ENCODE measurements at regions not wholly inside any gene's neighbourhood (a gene's known extent, or its start where the extent isn't known, plus 50 kb on each side); places are given as distances from the start of the nearest gene placed in this dataset.

DNA sequence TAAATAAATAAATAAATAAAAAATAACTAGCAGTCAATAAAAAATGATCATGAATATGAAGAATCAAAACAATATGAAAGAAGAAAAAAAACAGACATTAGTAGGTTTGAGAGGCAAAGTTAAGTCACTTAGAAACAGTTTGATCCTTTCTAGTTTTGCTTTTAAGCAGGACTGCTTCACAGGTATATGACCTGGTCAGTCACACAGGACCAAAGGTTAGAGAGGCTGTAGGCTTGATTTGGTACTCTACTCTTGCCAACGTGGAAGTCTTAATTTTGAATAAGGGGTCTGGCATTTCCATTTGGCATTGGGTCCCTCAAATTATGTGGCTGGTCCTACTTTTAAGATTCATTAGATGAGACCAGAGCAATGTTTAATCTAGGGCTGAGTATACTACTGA is 441.7 kb upstream of the NECTIN3 start:
- no peak overlapping the region for H3K4me3 ChIP-seq (ENCODE audit: low read depth, low read length)
- DNase-seq (ENCODE audit: low read depth): no peak
- TF ChIP-seq CTCF (IDR thresholded peaks at IDR 0.05; ENCODE audit: low read depth, low read length, missing control alignments): no peak

GRCh38 chr3:110644203-110644602 is 427.4 kb upstream of the NECTIN3 start:
- no peak for DNase-seq (ENCODE audit: low read depth)
- H3K4me3 ChIP-seq (ENCODE audit: low read depth, low read length): no peak overlapping the region
- no peak for TF ChIP-seq CTCF (IDR thresholded peaks at IDR 0.05; ENCODE audit: low read depth, low read length, missing control alignments)

- DNase-seq (ENCODE audit: low read depth): no peak
- no peak overlapping the region for H3K4me3 ChIP-seq (ENCODE audit: low read depth, low read length)
- TF ChIP-seq CTCF (IDR thresholded peaks at IDR 0.05; ENCODE audit: low read depth, low read length, missing control alignments): no peak
Measured at GRCh38 chr3:110646055-110646454, 425.6 kb upstream of the NECTIN3 start.

- no peak for DNase-seq (ENCODE audit: low read depth)
- H3K4me3 ChIP-seq (ENCODE audit: low read depth, low read length): no peak overlapping the region
- TF ChIP-seq CTCF (IDR thresholded peaks at IDR 0.05; ENCODE audit: low read depth, low read length, missing control alignments): no peak
Measured at GRCh38 chr3:110646496-110646895, 425.1 kb upstream of the NECTIN3 start.

- TF ChIP-seq CTCF (IDR thresholded peaks at IDR 0.05; ENCODE audit: low read depth, low read length, missing control alignments): no peak
- H3K4me3 ChIP-seq (ENCODE audit: low read depth, low read length): no peak overlapping the region
- DNase-seq (ENCODE audit: low read depth): no peak
Measured at GRCh38 chr3:110647586-110647985, 424.0 kb upstream of the NECTIN3 start.

DNA sequence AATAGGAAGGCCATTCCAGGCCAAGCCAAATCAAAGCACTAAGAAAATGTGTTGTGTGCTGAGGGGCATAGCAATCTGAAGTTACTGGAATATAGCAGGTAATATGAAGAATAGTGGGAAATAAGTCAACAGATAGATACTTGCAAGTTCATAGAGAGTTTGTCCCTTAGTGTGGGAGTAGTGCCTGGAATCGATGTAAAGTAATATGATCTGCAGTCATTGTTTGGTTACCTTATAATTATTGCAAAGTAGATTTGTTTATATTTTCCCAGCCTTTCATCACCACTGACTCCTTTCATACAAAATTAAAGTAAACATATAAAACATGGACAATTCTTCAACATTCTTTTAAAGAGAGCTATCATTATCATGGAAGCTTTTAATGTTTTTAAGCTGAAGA is 420.9 kb upstream of the NECTIN3 start:
- no peak for TF ChIP-seq CTCF (IDR thresholded peaks at IDR 0.05; ENCODE audit: low read depth, low read length, missing control alignments)
- no peak overlapping the region for H3K4me3 ChIP-seq (ENCODE audit: low read depth, low read length)
- DNase-seq (ENCODE audit: low read depth): no peak

DNA sequence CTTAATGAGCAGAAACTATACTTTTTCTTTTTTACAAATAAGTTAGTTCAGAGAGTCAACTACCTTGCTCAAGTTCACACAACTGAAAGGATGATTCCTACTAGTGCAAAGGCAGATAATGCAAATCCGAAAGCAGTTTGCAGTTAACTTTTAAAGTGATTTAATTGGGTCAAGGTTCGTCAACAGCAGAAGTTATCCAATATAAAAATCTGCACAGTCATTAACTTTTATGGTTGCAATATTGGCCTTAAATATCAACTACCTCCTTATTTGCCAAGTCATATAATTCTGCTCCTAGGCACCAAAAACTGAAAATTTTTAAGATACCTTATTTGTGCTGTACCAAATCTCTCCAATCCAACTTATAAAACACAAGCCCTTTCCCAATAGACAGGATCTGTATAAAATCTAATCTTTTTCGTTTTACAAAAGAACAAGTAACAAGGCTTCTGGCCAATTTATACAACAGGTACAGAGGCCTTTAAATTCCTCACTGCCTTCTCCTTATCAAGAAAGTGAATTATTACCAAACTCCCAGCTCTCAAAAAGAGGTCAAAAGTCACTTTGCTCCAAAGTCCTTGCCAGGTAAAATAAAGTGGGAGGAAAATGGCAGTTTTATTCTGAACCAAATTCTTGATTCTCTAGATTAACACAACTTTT is 416.6 kb upstream of the NECTIN3 start:
- no peak for TF ChIP-seq CTCF (IDR thresholded peaks at IDR 0.05; ENCODE audit: low read depth, low read length, missing control alignments)
- H3K4me3 ChIP-seq (ENCODE audit: low read depth, low read length): no peak overlapping the region
- DNase-seq (ENCODE audit: low read depth): no peak

Measured in GM12864 (cell line).